HG03565 (cell line): ENCODE measurements at regions not wholly inside any gene's neighbourhood (a gene's known extent, or its start where the extent isn't known, plus 50 kb on each side); places are given as distances from the start of the nearest gene placed in this dataset.
"Not testable (repeated sequence)": the region's sequence is repeated elsewhere in the genome, so short reads cannot be mapped to it uniquely, and the experiment has no call there.

Experiments used
- ATAC-seq: cut with Tn5 transposase; IDR thresholded peaks from one replicate; pipeline ENCODE4 v1.9.1; 2021; ENCODE audit warnings: mild to moderate bottlenecking, moderate library complexity; ENCODE audit not compliant: unreplicated experiment

DNA sequence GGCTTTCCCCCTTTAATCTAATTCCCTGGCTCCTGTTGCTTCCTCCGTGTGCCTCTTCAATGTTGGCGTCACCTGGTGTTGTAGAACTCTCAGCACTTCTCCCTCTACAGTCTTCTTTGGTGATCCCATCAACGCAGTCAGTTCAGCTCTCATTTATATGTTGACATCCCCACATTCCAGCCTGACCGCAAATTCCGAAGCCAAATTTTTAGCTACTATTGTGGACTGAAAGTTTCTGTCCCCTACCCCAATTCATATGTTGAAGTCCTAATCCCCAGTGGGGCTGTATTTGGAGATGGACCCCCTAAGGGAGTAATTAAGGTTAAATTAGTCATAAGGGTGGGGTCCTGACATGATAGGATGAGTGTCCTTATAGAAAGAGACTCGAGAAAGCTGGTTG, 210.6 kb upstream of the ADAMTSL1 start:
- no peak for ATAC-seq

DNA sequence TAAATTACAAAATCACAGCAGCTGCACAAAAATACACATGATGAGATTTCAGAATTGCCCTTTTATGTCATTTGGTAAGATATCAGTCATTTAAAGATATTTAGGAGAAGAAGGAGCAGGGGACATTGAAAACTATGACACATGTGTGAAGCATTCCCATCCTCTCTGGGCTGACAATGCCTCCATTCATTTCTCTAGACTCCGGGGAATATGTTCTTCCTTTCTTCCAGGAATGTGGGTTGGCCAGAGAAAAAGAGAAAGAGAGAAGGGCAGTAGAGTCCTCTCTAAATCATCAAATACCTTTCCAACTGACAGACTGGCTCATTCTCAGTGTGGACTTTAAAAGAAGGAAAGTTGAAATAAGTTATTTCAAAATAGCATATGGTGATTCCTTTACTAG, 205.6 kb upstream of the ADAMTSL1 start:
- no peak for ATAC-seq

DNA sequence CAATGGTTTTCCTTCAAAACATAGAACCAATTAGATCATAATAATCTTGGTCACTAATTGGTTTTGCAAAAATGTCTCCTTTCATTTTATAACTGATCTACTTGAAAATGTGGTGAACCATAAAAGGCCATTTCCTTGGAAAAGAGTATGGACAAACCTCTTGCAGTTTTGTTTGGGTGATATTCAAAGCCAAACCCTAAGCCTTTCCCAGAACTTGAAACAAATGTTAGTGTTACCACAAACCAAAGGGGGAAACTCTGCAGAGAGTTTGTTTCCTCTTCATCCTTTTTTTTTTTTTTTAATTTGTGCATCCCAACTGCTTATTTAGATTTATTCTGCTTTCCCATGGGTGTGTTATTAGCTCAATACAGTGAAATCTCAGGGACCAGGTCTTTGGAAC, 204.4 kb upstream of the ADAMTSL1 start:
- no peak for ATAC-seq

GRCh38 chr9:18274693-18275092, 199.3 kb upstream of the ADAMTSL1 start:
- no peak for ATAC-seq

GRCh38 chr9:18275313-18275990, 198.5 kb upstream of the ADAMTSL1 start:
- ATAC-seq = no peak

- no peak for ATAC-seq
Measured at GRCh38 chr9:18281291-18281690, 192.7 kb upstream of the ADAMTSL1 start.

- ATAC-seq = no peak
Measured at GRCh38 chr9:18294229-18294628, 179.7 kb upstream of the ADAMTSL1 start.

DNA sequence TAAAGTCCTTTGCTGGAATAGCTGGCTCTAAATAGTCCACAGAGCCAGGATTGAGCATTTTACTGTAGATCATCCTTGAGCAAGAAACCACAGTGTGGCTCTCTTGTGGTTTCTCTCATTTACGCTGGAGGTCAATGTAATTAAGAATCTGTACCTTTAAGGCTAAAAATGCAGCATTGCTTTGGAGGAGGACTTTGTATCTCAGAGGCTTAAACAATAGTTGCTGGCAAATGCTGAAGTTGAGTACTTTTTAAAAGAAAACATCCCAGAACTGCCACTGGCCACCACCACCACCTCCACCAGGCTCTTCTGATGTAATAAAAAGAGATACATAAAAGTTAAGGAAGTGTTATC, 177.3 kb upstream of the ADAMTSL1 start:
- no peak for ATAC-seq

DNA sequence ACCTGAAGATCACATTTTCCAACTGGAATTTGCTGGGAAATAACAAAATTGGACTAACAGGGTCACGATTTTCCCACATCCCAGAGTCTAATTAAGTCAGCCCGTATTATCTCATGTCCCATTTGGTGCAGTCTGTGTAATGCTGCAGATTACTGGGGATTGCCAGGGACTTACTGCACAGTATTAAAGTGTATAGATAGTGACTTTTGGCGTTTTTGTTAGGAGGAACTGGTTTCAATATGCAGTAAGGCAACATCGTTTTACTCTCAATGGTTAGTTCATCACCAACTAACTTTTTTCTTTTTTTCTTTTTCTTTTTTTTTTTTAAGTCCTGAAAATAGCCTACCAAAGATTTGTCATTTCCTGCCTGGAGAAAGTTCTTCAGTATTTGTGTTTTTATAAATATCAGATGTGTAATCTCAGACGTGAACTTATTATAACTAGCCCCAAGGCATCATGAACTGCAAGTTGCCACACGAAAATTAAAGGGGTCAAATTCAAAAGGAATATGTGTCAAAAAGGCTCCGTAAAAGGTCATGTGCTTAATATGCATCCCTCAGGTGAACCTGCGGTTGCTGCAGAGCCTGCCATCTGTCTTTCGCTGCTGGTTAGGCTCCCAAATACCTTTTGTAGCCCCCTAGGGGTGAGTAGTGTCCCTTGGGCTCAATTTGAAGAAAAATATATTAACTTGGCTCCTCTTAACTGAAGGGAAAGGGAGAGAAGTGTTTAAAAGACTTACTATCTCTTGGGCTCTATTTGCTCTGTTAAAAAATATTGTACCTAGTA, 176.7 kb upstream of the ADAMTSL1 start:
- no peak for ATAC-seq

GRCh38 chr9:18299449-18299848, 174.5 kb upstream of the ADAMTSL1 start:
- no peak for ATAC-seq

- ATAC-seq = not testable (repeated sequence)
Measured at GRCh38 chr9:18305167-18305806, 168.7 kb upstream of the ADAMTSL1 start.

GRCh38 chr9:18314316-18314715, 159.6 kb upstream of the ADAMTSL1 start:
- no peak for ATAC-seq

DNA sequence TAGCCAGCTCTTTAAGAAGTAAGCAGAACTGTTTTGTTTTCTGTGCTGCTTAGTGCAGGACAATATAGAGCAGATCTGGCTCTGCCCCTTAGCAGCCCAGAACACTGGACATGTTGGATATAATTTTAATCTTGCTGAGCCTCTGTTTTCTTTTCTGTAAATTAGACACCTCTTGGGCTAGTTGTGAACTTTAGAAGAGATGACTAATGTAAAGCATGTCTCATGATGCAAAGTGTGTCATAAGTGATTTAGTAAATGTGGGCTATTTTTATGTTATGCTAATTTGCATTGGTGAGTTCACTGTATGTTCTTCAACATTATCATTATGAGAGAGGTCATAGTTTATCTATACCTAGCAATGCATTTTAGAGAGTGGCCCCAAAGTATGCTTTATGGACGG, 156.1 kb upstream of the ADAMTSL1 start:
- no peak for ATAC-seq

- no peak for ATAC-seq
Measured at GRCh38 chr9:18319918-18320445, 154.0 kb upstream of the ADAMTSL1 start.

GRCh38 chr9:18324928-18325745, 148.8 kb upstream of the ADAMTSL1 start:
- ATAC-seq = no peak

DNA sequence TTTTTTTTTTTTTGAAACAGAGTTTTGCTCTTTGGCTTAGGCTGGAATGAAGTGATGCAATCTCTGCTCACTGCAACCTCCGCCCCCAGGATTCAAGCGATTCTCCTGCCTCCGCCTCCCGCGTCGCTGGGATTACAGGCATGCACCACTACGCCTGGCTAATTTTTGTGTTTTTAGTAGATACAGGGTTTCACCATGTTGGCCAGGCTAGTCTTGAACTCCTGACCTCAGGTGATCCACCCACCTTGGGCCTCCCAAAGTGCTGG, 148.3 kb upstream of the ADAMTSL1 start:
- ATAC-seq = not testable (repeated sequence)

DNA sequence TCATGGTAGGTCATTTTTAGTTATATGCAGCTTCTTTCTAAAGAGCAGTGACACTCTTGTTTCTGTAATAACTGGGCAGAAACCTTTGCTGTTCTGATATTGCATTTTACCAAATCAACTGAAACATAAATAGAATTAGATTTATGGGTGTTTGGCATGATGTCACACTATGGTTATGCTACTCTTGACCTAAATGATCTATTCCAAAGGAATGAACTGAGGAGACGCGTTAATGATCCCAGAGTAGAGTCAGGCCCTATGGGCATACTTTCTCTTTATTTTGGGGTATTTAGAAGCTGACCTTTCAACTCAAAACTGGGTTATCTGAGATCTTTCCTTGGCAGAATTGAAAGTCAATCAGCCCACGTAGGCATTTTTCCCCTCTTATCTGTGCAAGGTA, 146.8 kb upstream of the ADAMTSL1 start:
- ATAC-seq = no peak

DNA sequence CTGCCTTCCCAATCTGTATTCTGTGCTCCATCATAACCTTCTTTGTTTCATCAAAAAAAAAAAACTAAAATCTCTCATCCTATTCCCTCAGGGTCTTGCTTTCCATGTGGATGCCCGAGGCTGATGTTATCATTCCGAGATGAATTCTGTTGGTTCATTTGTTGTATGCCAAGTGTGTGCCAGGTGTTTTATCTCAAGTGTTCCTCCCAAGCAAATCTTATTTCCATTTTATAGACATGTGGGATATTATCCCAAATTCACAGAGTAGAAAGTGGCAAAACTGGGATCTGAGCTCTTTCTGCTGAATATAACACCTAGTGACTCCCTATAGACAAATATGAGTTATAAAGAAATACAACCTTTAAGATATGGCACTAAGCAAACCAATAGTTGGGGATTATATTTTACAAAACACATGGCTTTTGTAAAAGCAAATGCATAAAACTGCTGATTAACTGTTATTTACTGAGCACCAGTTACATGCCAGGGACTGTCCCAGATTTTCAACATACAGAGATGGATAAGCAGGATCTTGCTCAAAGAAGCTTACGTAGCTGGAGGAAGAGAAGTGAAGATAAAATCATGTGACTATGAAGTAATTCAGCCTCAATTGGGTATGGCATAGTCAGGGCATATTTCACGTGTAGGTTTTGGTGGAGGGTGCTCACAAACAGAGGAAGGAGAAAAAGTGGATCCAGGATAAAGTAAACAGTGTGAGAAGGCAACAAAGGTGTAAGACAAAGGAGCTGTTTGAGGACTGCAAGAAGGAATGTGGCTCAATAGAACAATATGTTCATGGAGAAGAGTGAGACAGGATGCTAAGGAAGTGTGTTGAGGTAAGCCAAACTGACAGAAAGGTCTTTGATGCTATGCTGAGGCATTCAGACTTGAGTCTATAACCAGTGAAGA, 143.3 kb upstream of the ADAMTSL1 start:
- ATAC-seq = no peak

DNA sequence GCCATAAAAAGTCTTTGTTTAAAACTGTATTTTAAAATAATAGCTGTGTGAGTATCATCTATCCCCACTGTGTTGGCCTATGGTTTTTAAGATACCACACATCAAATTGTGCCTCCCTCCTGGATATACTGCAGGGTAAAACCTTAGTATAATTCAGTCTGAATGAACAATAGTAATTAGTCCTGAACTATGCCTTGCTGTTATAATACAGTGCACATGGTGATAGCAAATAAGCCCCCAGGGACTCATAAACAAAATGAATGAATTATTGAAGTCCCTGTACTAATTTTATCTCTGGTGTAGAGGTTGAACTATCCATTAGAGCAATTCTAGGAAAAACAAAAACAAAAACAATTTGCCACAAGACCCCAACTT, 142.7 kb upstream of the ADAMTSL1 start:
- no peak for ATAC-seq

GRCh38 chr9:18331808-18332209, 142.1 kb upstream of the ADAMTSL1 start:
- no peak for ATAC-seq
